Endodermal cell (in vitro differentiated cells): ENCODE measurements at regions not wholly inside any gene's neighbourhood (a gene's known extent, or its start where the extent isn't known, plus 50 kb on each side); places are given as distances from the start of the nearest gene placed in this dataset.
A peak's percentile ranks its signal among the peaks of the same experiment; 100 is the strongest.
"Not testable (repeated sequence)": the region's sequence is repeated elsewhere in the genome, so short reads cannot be mapped to it uniquely, and the experiment has no call there.

Experiments
- DNase-seq: peaks from one replicate; pipeline ENCODE4 v3.0.0-alpha.2; 2017
- H3K27ac ChIP-seq: 2 replicates; pipeline ENCODE4 v1.5.1; 2013; ENCODE audit warnings: mild to moderate bottlenecking, low read depth, low read length, moderate library complexity
- H3K27me3 ChIP-seq: 2 replicates; pipeline ENCODE4 v1.6.1; 2013; ENCODE audit warnings: mild to moderate bottlenecking, low read length, moderate library complexity; ENCODE audit not compliant: insufficient read depth, control insufficient read depth, poor library complexity, severe bottlenecking
- H3K36me3 ChIP-seq: 2 replicates; pipeline ENCODE4 v1.7.0; 2013; ENCODE audit warnings: mild to moderate bottlenecking, low read length, moderate library complexity; ENCODE audit not compliant: control insufficient read depth, insufficient read depth
- H3K4me1 ChIP-seq: one replicate; pipeline ENCODE4 v1.7.0; 2013; ENCODE audit warnings: low read length; ENCODE audit not compliant: control insufficient read depth, insufficient read depth
- H3K4me3 ChIP-seq: 2 replicates; pipeline ENCODE4 v1.5.1; 2013; ENCODE audit warnings: mild to moderate bottlenecking, low read length, moderate library complexity
- H3K9ac ChIP-seq: 2 replicates; pipeline ENCODE4 v1.6.1; 2013; ENCODE audit warnings: mild to moderate bottlenecking, low read length, moderate library complexity; ENCODE audit not compliant: poor library complexity, severe bottlenecking; ENCODE audit errors: extremely low read depth
- H3K9me3 ChIP-seq: 2 replicates; pipeline ENCODE4 v1.6.1; 2013; ENCODE audit warnings: mild to moderate bottlenecking, low read length, moderate library complexity; ENCODE audit not compliant: control insufficient read depth
- H3K27ac Mint-ChIP-seq: 2 replicates; pipeline ENCODE4 v1.8.0; 2020; ENCODE audit warnings: mixed read lengths
- H3K27me3 Mint-ChIP-seq: 2 replicates; pipeline ENCODE4 v1.8.0; 2021; ENCODE audit warnings: mild to moderate bottlenecking, mixed read lengths; ENCODE audit not compliant: insufficient read depth
- H3K36me3 Mint-ChIP-seq: 2 replicates; pipeline ENCODE4 v1.8.0; 2020; ENCODE audit warnings: low read depth, mixed read lengths
- H3K4me1 Mint-ChIP-seq: 2 replicates; pipeline ENCODE4 v1.8.0; 2020; ENCODE audit warnings: mixed read lengths
- H3K4me3 Mint-ChIP-seq: 2 replicates; pipeline ENCODE4 v1.8.0; 2020; ENCODE audit warnings: mild to moderate bottlenecking, moderate library complexity, mixed read lengths
- H3K9me3 Mint-ChIP-seq: 2 replicates; pipeline ENCODE4 v1.8.0; 2020; ENCODE audit warnings: mild to moderate bottlenecking, mixed read lengths
- CTCF ChIP-seq: fragments of 200-600 bp; sonication (generic); conservative IDR thresholded peaks from 2 replicates; pipeline ENCODE4 v1.5.0; 2021; ENCODE audit warnings: antibody characterized with exemption, mild to moderate bottlenecking
- WGBS, 2 experiments: methylation state at CpG; one replicate each; pipeline versions ENCODE4 v1.1.5 to v1.1.7; 2013; ENCODE audit warnings: missing lambda C conversion rate in 2 of 2, mixed read lengths in 1 of 2; ENCODE audit not compliant: insufficient coverage in 1 of 2, insufficient read length in 1 of 2; 5-methylcytosine and 5-hydroxymethylcytosine counted together

GRCh38 chr6:94562846-94563245 is 1014.5 kb upstream of the MANEA start:
- no peaks in the 10 kb centered on the region for H3K27me3 Mint-ChIP-seq

GRCh38 chr6:94559829-94560537 is 1017.4 kb upstream of the MANEA start:
- WGBS, 2 experiments: 77 to 100% methylated on average over 1 of the region's 1 CpG
- Mint-ChIP-seq H3K36me3 (peaks cover 5% of the 10 kb centered on the region), H3K27ac (peak overlapping the region; percentile 93), H3K9me3 (no peaks in the 10 kb centered on the region), H3K27me3 (no peaks in the 10 kb centered on the region), H3K4me3 (peak overlapping the region; percentile 76), H3K4me1 (peaks cover 43% of the 10 kb centered on the region)
- H3K4me1 ChIP-seq: no peaks in the 10 kb centered on the region
- H3K4me3 ChIP-seq: no peak overlapping the region
- no peak for TF ChIP-seq CTCF
- no peaks in the 10 kb centered on the region for H3K9me3 ChIP-seq
- no peaks in the 10 kb centered on the region for H3K27me3 ChIP-seq
- H3K27ac ChIP-seq: no peak overlapping the region
- peak; percentile 75 for DNase-seq
- H3K9ac ChIP-seq: no peak overlapping the region
- no peaks in the 10 kb centered on the region for H3K36me3 ChIP-seq

More at GRCh38 chr6:94562846-94563245, 1014.5 kb upstream of the MANEA start:
- no peak overlapping the region for H3K27ac Mint-ChIP-seq
- TF ChIP-seq CTCF: no peak
- no peak overlapping the region for H3K9ac ChIP-seq
- H3K9me3 ChIP-seq: peaks cover 7% of the 10 kb centered on the region
- 97 to 100% methylated on average over 1 to 2 of the region's 2 CpGs for WGBS, 2 experiments
- H3K27me3 ChIP-seq: no peaks in the 10 kb centered on the region
- H3K27ac ChIP-seq: no peak overlapping the region
- H3K4me1 ChIP-seq: no peaks in the 10 kb centered on the region
- no peaks in the 10 kb centered on the region for H3K9me3 Mint-ChIP-seq
- DNase-seq: no peak
- H3K36me3 Mint-ChIP-seq: peaks cover 6% of the 10 kb centered on the region
- no peaks in the 10 kb centered on the region for H3K36me3 ChIP-seq
- H3K4me3 ChIP-seq: no peak overlapping the region
- peaks cover 35% of the 10 kb centered on the region for H3K4me1 Mint-ChIP-seq
- H3K4me3 Mint-ChIP-seq: no peak overlapping the region

- not testable (repeated sequence) for H3K4me3 ChIP-seq, H3K9me3 Mint-ChIP-seq, H3K27ac ChIP-seq, H3K36me3 ChIP-seq, H3K9ac ChIP-seq, H3K9me3 ChIP-seq, H3K36me3 Mint-ChIP-seq, H3K27me3 Mint-ChIP-seq, H3K4me1 ChIP-seq, DNase-seq, H3K27me3 ChIP-seq
- 94% methylated on average over 11 of the region's 11 CpGs; no CpG with 5 or more reads in 1 of the 2 experiments for WGBS, 2 experiments
- H3K4me1 Mint-ChIP-seq: peaks cover 60% of the 10 kb centered on the region
- peak overlapping the region; percentile 76 for H3K4me3 Mint-ChIP-seq
- H3K27ac Mint-ChIP-seq: peak overlapping the region; percentile 81
Observed at GRCh38 chr6:94557207-94557606, 1020.1 kb upstream of the MANEA start.
